GM12878 (cell line): ENCODE measurements at regions not wholly inside any gene's neighbourhood (a gene's known extent, or its start where the extent isn't known, plus 50 kb on each side); places are given as distances from the start of the nearest gene placed in this dataset.
A peak's percentile ranks its signal among the peaks of the same experiment; 100 is the strongest.

Experiments
- ATAC-seq: fragments of 200-7000 bp; cut with Tn5 transposase; 3 replicates; pipeline ENCODE4 v1.9.1; 2020; ENCODE audit warnings: mild to moderate bottlenecking, moderate library complexity
- BruUV-seq: library from RNA; stranded (reverse); fragments of 400-500 nt; replicated peaks from 2 replicates; lab custom pipeline; 2021; lab: Mats Ljungman, UMichigan
- CTCF ChIA-PET: fragments of 300-600 bp; sonication (Branson Sonifier 250); formaldehyde crosslinking; extraction: SDS; loops from one replicate; lab custom pipeline; 2021; ENCODE audit warnings: inconsistent platforms; lab: Yijun Ruan, JAX
- POLR2A ChIA-PET: fragments of 350-600 bp; formaldehyde crosslinking; extraction: SDS; loops from one replicate; lab custom pipeline; 2021; ENCODE audit warnings: inconsistent platforms; lab: Charles Lee
- RAD21 ChIA-PET: fragments of 300-600 bp; sonication (Branson Sonifier 250); formaldehyde crosslinking; loops from one replicate; lab custom pipeline; 2023; ENCODE audit warnings: antibody characterized with exemption; ENCODE audit not compliant: unreplicated experiment; lab: Charles Lee
- SMC1A ChIA-PET: fragments of 300-600 bp; sonication (Branson Sonifier 250); formaldehyde crosslinking; loops from one replicate; lab custom pipeline; 2023; ENCODE audit not compliant: unreplicated experiment, uncharacterized antibody; lab: Charles Lee
- DNase-seq: peaks from one replicate; pipeline ENCODE4 v3.0.0-alpha.2; 2011; ENCODE audit warnings: low read depth, low spot score
- FAIRE-seq: peaks from 3 replicates; lab custom pipeline; 2011; peaks lifted over from hg19 to GRCh38; lab: Jason Lieb, UNC
- H2AFZ ChIP-seq: 2 replicates; pipeline ENCODE4 v1.6.0; 2011; ENCODE audit warnings: low read depth, low read length, control low read depth; ENCODE audit not compliant: control insufficient read depth
- H3K27ac ChIP-seq: 2 replicates; pipeline ENCODE4 v1.5.1; 2011; ENCODE audit warnings: control low read depth; ENCODE audit not compliant: control insufficient read depth, insufficient read depth
- H3K27me3 ChIP-seq, 2 experiments: replicated peaks in 1 of 2; 2 replicates each; pipeline versions ENCODE4 v1.6.0 to v1.6.1; 2011; ENCODE audit warnings: low read length in 1 of 2; ENCODE audit not compliant: control insufficient read depth in 2 of 2, insufficient read depth in 2 of 2
- H3K36me3 ChIP-seq, 2 experiments: 2 replicates each; pipeline ENCODE4 v1.5.1; 2011; ENCODE audit warnings: low read length in 1 of 2; ENCODE audit not compliant: control insufficient read depth in 2 of 2, insufficient read depth in 2 of 2
- H3K4me1 ChIP-seq: 2 replicates; pipeline ENCODE4 v1.6.1; 2011; ENCODE audit warnings: mild to moderate bottlenecking, low read length, moderate library complexity, mixed read lengths; ENCODE audit not compliant: control insufficient read depth, insufficient read depth
- H3K4me2 ChIP-seq: 2 replicates; pipeline ENCODE4 v1.6.0; 2011; ENCODE audit warnings: control low read depth; ENCODE audit not compliant: control insufficient read depth, insufficient read depth
- H3K4me3 ChIP-seq: fragments of 200-600 bp; sonication (generic); 2 replicates; pipeline ENCODE4 v1.5.1; 2016
- H3K79me2 ChIP-seq: 2 replicates; pipeline ENCODE4 v1.6.0; 2011; ENCODE audit warnings: low read length; ENCODE audit not compliant: control insufficient read depth, insufficient read depth
- H3K9ac ChIP-seq: 2 replicates; pipeline ENCODE4 v1.8.0; 2011; ENCODE audit warnings: low read length, control low read depth, mixed read lengths; ENCODE audit not compliant: control insufficient read depth, insufficient read depth
- H3K9me3 ChIP-seq: replicated peaks from 3 replicates; pipeline ENCODE4 v1.5.1; 2011; ENCODE audit warnings: mild to moderate bottlenecking, low read length; ENCODE audit not compliant: control insufficient read depth, insufficient read depth
- H4K20me1 ChIP-seq: 2 replicates; pipeline ENCODE4 v1.6.0; 2011; ENCODE audit not compliant: control insufficient read depth, insufficient read depth
- CBFB ChIP-seq: IDR thresholded peaks from 2 replicates; pipeline ENCODE4 v1.6.1; 2016; ENCODE audit warnings: antibody characterized with exemption, low read depth
- EGR1 ChIP-seq, 2 experiments: IDR thresholded peaks; 1 replicate in 1 of 2; 2 replicates in 1 of 2; pipeline ENCODE4 v1.6.1; 2011 to 2012; ENCODE audit warnings: low read depth in 2 of 2, low read length in 2 of 2, borderline replicate concordance in 1 of 2, mild to moderate bottlenecking in 1 of 2, moderate library complexity in 1 of 2
- PAX5 ChIP-seq: IDR thresholded peaks from 2 replicates; pipeline ENCODE4 v1.6.1; 2011; ENCODE audit warnings: low read depth, low read length, borderline replicate concordance
- SREBF1 ChIP-seq: IDR thresholded peaks from 2 replicates; pipeline ENCODE4 v1.6.1; 2012; ENCODE audit warnings: mild to moderate bottlenecking, low read length
- STAT1 ChIP-seq: fragments of 450-650 bp; conservative IDR thresholded peaks from 2 replicates; pipeline ENCODE4 v1.6.1; 2014; ENCODE audit warnings: antibody characterized with exemption, mild to moderate bottlenecking
- TBL1XR1 ChIP-seq: IDR thresholded peaks from 2 replicates; pipeline ENCODE4 v1.6.1; 2012; ENCODE audit warnings: low read depth, low read length, improper control_type of control experiment
- TCF3 ChIP-seq: IDR thresholded peaks from 2 replicates; pipeline ENCODE4 v1.6.1; 2012; ENCODE audit warnings: low read depth, mild to moderate bottlenecking, low read length, borderline replicate concordance; ENCODE audit not compliant: insufficient read depth
- ZNF24 ChIP-seq: fragments of 450-650 bp; IDR thresholded peaks from 2 replicates; pipeline ENCODE4 v1.6.1; 2017; ENCODE audit warnings: antibody characterized with exemption, mild to moderate bottlenecking
- ZZZ3 ChIP-seq: IDR thresholded peaks from 2 replicates; pipeline ENCODE4 v1.6.1; 2011; ENCODE audit warnings: low read depth; ENCODE audit not compliant: control insufficient read depth, insufficient read length
- WGBS: methylation state at CpG from one replicate; pipeline ENCODE4 v1.1.6; 2016; ENCODE audit warnings: low lambda C conversion rate; ENCODE audit not compliant: insufficient replicate concordance, insufficient coverage; ENCODE audit errors: missing lambda C conversion rate; 5-methylcytosine and 5-hydroxymethylcytosine counted together
- in situ Hi-C: fragments of 300-500 bp; cut with MboI; formaldehyde crosslinking; loops from 9 replicates; pipeline ENCODE4 v1.14.3; 2018; ENCODE audit warnings: mixed read lengths
- intact Hi-C: fragments of 100-400 bp; cut with micrococcal nuclease; formaldehyde crosslinking; loops from one replicate; pipeline ENCODE4 v1.14.2; 2022; ENCODE audit not compliant: unreplicated experiment
- TF ChIP-seq, protein P1 (sequence below): fragments of 450-650 bp; IDR thresholded peaks from 2 replicates; pipeline ENCODE4 v1.6.1; 2017; ENCODE audit warnings: mild to moderate bottlenecking, moderate library complexity
- TF ChIP-seq, protein P2 (sequence below): fragments of 450-650 bp; IDR thresholded peaks from 2 replicates; pipeline ENCODE4 v1.6.1; 2017; ENCODE audit warnings: mild to moderate bottlenecking
- TF ChIP-seq, protein P3 (sequence below): fragments of 450-650 bp; IDR thresholded peaks from 2 replicates; pipeline ENCODE4 v1.6.1; 2017; ENCODE audit warnings: low read depth, mild to moderate bottlenecking, moderate library complexity
- TF ChIP-seq, protein P4 (sequence below): IDR thresholded peaks from 2 replicates; pipeline ENCODE4 v1.6.1; 2012; ENCODE audit warnings: low read depth, low read length, improper control_type of control experiment

DNA sequence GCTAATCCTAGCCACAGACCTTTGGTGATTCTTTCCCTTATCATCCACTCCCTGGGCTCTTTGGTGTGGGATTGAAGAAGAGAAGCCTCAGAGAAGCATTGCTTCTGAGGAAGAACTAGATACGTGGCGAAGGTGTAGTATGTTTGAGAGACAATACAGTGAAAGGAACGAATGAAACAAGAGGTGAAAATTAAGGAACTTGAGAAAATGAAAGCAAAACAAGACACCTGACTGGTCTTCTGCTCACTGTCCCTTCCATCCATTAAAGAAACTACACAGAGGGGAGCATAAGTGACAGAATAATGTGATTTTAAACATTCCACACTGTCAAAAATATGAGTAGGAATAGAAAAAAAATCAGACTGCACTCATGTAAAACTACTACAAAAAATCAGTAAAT is 219.6 kb upstream of the NPSR1 start (continued):
- no peak for TF ChIP-seq EGR1 (IDR thresholded peaks at IDR 0.05; ENCODE audit: borderline replicate concordance in 1 of 2, low read depth in 2 of 2, low read length in 2 of 2)
- TF ChIP-seq TBL1XR1, result no peak
- TF ChIP-seq TCF3, result no peak
- TF ChIP-seq ZZZ3, result no peak
- no peak for TF ChIP-seq CBFB
- TF ChIP-seq PAX5, result no peak
- TF ChIP-seq ZNF24, result peak; percentile 90

DNA sequence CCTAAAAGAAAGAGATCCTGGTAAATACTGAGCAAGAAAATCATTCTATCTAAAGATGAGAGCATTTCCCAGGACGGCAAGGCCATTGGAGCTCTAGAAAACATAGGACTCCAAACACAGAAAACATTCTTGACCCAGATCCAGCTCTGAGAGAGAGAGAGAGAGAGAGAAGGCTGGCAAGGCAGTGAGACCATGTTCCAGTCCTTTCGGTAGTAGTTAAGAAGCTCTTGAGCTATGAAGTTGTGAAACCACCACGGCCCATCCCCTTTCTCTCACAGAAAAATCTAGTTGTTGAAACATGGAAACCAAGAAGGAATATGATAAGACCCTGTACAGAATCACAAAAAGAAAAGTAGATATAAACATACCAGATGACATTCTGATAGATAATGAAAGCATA is 212.4 kb upstream of the NPSR1 start:
- intact Hi-C loops (no loop called here), in situ Hi-C loops (no loop called here)
- no peak for ATAC-seq
- no peak for DNase-seq
- Histone ChIP-seq H3K4me2 (no peak overlapping the region), H3K4me3 (no peak overlapping the region), H4K20me1 (no peaks in the 10 kb centered on the region), H3K9me3 (no peaks in the 10 kb centered on the region), H3K27me3 (no peaks in the 10 kb centered on the region), H3K36me3 (no peaks in the 10 kb centered on the region), H3K79me2 (no peaks in the 10 kb centered on the region), H2AFZ (no peak overlapping the region), H3K27ac (no peak overlapping the region), H3K9ac (no peak overlapping the region), H3K4me1 (no peaks in the 10 kb centered on the region)
- no peak for FAIRE-seq
- no TSS peak for BruUV-seq
- POLR2A ChIA-PET, result no interaction called here
- RAD21 ChIA-PET, result no interaction called here
- CTCF ChIA-PET, result no interaction called here
- SMC1A ChIA-PET, result no interaction called here
- WGBS, result 4% methylated on average over 3 of the region's 3 CpGs
- no peak for TF ChIP-seq SREBF1
- TF ChIP-seq, protein P1, sequence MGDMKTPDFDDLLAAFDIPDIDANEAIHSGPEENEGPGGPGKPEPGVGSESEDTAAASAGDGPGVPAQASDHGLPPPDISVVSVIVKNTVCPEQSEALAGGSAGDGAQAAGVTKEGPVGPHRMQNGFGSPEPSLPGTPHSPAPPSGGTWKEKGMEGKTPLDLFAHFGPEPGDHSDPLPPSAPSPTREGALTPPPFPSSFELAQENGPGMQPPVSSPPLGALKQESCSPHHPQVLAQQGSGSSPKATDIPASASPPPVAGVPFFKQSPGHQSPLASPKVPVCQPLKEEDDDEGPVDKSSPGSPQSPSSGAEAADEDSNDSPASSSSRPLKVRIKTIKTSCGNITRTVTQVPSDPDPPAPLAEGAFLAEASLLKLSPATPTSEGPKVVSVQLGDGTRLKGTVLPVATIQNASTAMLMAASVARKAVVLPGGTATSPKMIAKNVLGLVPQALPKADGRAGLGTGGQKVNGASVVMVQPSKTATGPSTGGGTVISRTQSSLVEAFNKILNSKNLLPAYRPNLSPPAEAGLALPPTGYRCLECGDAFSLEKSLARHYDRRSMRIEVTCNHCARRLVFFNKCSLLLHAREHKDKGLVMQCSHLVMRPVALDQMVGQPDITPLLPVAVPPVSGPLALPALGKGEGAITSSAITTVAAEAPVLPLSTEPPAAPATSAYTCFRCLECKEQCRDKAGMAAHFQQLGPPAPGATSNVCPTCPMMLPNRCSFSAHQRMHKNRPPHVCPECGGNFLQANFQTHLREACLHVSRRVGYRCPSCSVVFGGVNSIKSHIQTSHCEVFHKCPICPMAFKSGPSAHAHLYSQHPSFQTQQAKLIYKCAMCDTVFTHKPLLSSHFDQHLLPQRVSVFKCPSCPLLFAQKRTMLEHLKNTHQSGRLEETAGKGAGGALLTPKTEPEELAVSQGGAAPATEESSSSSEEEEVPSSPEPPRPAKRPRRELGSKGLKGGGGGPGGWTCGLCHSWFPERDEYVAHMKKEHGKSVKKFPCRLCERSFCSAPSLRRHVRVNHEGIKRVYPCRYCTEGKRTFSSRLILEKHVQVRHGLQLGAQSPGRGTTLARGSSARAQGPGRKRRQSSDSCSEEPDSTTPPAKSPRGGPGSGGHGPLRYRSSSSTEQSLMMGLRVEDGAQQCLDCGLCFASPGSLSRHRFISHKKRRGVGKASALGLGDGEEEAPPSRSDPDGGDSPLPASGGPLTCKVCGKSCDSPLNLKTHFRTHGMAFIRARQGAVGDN, result no peak
- TF ChIP-seq, protein P2, sequence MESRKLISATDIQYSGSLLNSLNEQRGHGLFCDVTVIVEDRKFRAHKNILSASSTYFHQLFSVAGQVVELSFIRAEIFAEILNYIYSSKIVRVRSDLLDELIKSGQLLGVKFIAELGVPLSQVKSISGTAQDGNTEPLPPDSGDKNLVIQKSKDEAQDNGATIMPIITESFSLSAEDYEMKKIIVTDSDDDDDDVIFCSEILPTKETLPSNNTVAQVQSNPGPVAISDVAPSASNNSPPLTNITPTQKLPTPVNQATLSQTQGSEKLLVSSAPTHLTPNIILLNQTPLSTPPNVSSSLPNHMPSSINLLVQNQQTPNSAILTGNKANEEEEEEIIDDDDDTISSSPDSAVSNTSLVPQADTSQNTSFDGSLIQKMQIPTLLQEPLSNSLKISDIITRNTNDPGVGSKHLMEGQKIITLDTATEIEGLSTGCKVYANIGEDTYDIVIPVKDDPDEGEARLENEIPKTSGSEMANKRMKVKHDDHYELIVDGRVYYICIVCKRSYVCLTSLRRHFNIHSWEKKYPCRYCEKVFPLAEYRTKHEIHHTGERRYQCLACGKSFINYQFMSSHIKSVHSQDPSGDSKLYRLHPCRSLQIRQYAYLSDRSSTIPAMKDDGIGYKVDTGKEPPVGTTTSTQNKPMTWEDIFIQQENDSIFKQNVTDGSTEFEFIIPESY, result no peak
- TF ChIP-seq, protein P3, sequence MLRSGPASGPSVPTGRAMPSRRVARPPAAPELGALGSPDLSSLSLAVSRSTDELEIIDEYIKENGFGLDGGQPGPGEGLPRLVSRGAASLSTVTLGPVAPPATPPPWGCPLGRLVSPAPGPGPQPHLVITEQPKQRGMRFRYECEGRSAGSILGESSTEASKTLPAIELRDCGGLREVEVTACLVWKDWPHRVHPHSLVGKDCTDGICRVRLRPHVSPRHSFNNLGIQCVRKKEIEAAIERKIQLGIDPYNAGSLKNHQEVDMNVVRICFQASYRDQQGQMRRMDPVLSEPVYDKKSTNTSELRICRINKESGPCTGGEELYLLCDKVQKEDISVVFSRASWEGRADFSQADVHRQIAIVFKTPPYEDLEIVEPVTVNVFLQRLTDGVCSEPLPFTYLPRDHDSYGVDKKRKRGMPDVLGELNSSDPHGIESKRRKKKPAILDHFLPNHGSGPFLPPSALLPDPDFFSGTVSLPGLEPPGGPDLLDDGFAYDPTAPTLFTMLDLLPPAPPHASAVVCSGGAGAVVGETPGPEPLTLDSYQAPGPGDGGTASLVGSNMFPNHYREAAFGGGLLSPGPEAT, result no peak
- TF ChIP-seq STAT1, result no peak
- TF ChIP-seq, protein P4, sequence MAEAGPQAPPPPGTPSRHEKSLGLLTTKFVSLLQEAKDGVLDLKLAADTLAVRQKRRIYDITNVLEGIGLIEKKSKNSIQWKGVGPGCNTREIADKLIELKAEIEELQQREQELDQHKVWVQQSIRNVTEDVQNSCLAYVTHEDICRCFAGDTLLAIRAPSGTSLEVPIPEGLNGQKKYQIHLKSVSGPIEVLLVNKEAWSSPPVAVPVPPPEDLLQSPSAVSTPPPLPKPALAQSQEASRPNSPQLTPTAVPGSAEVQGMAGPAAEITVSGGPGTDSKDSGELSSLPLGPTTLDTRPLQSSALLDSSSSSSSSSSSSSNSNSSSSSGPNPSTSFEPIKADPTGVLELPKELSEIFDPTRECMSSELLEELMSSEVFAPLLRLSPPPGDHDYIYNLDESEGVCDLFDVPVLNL, result no peak
